Bone marrow (tissue), 2 donors: ENCODE measurements at regions not wholly inside any gene's neighbourhood (a gene's known extent, or its start where the extent isn't known, plus 50 kb on each side); places are given as distances from the start of the nearest gene placed in this dataset.
"Not testable (repeated sequence)": the region's sequence is repeated elsewhere in the genome, so short reads cannot be mapped to it uniquely, and the experiment has no call there.

Experiments
- DNase-seq, 2 donors: peaks; one replicate each; lab custom pipeline; 2025; lab: John Stamatoyannopoulos, UW

- not testable (repeated sequence) for DNase-seq
These were observed 898.1 kb downstream of the DNAJB9 start for GRCh38 chr7:109467729-109468128.

- DNase-seq = no peak
These were observed 903.5 kb downstream of the DNAJB9 start for GRCh38 chr7:109473172-109473571.

GRCh38 chr7:109476409-109476808 lies 906.7 kb downstream of the DNAJB9 start:
- DNase-seq = no peak

GRCh38 chr7:109479388-109479787 lies 909.7 kb downstream of the DNAJB9 start:
- DNase-seq = no peak

- not testable (repeated sequence) for DNase-seq
These were observed 920.9 kb downstream of the DNAJB9 start for GRCh38 chr7:109490607-109491006.

- DNase-seq = no peak
These were observed 927.4 kb downstream of the DNAJB9 start for GRCh38 chr7:109497053-109497452.

- DNase-seq = no peak
These were observed 928.5 kb downstream of the DNAJB9 start for GRCh38 chr7:109498131-109498530.

GRCh38 chr7:109503421-109503820 lies 933.7 kb downstream of the DNAJB9 start:
- DNase-seq = no peak

GRCh38 chr7:109522585-109522984 lies 952.9 kb downstream of the DNAJB9 start:
- DNase-seq = no peak

- DNase-seq = no peak
These were observed 958.2 kb downstream of the DNAJB9 start for GRCh38 chr7:109527833-109528232.

- DNase-seq = no peak
These were observed 960.0 kb downstream of the DNAJB9 start for GRCh38 chr7:109529712-109530111.

GRCh38 chr7:109532262-109532992 lies 962.8 kb downstream of the DNAJB9 start:
- no peak for DNase-seq

GRCh38 chr7:109545686-109546085 lies 976.0 kb downstream of the DNAJB9 start:
- no peak for DNase-seq

- no peak for DNase-seq
These were observed 980.0 kb downstream of the DNAJB9 start for GRCh38 chr7:109549471-109550193.

- DNase-seq = no peak
These were observed 982.3 kb downstream of the DNAJB9 start for GRCh38 chr7:109552017-109552416.

GRCh38 chr7:109577265-109577664 lies 1007.6 kb downstream of the DNAJB9 start:
- no peak for DNase-seq

GRCh38 chr7:109579901-109580300 lies 1010.2 kb downstream of the DNAJB9 start:
- DNase-seq = no peak

GRCh38 chr7:109582211-109582610 lies 1012.5 kb downstream of the DNAJB9 start:
- DNase-seq = no peak

GRCh38 chr7:109596948-109597347 lies 1027.3 kb downstream of the DNAJB9 start:
- DNase-seq = not testable (repeated sequence)

- DNase-seq = no peak
These were observed 1042.0 kb downstream of the DNAJB9 start for GRCh38 chr7:109611656-109612055.

GRCh38 chr7:109616551-109617069 lies 1046.9 kb downstream of the DNAJB9 start:
- no peak for DNase-seq

- no peak for DNase-seq
These were observed 1052.6 kb downstream of the DNAJB9 start for GRCh38 chr7:109622320-109622719.

GRCh38 chr7:109632890-109633289 lies 1063.2 kb downstream of the DNAJB9 start:
- DNase-seq = not testable (repeated sequence)
